ENCODE measurements at regions not wholly inside any gene's neighbourhood (a gene's known extent, or its start where the extent isn't known, plus 50 kb on each side); places are given as distances from the start of the nearest gene placed in this dataset.

DNA sequence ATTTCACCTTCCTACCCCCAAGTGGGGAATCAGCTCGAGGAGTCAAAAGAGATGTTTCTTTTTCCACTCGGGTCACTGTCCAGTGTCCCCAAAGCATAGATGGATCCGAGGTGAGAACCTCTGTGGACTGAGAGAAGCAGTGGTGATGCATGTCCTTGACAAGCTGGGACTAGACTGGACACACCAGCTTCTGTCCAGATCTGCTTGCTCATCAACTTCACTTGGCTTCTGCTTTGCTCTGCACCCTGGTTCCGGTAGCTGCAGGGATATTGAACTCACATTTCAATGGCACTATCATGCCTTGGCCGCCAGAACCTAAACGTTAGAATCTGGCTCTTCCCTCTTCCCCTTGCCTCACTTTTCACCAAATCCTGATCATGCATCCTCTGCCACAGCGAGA lies 50.3 kb upstream of the CXCL12 start:
- Mint-ChIP-seq H3K4me3 (no peak overlapping the region), H3K27me3 (peaks cover 4% of the 10 kb centered on the region), H3K4me1 (no peaks in the 10 kb centered on the region), H3K9me3 (peaks cover 5 to 27% (median 9%) of the 10 kb centered on the region in 3 donors), H3K36me3 (no peaks in the 10 kb centered on the region), H3K27ac (no peak overlapping the region)

- Mint-ChIP-seq H3K4me1 (no peaks in the 10 kb centered on the region), H3K36me3 (no peaks in the 10 kb centered on the region), H3K4me3 (peak overlapping the region in 1 of 4 donors; percentile 54), H3K9me3 (peaks cover 7 to 19% (median 8%) of the 10 kb centered on the region in 3 donors), H3K27me3 (peaks cover 4% of the 10 kb centered on the region), H3K27ac (no peak overlapping the region)
Observed at GRCh38 chr10:44436240-44436639, 51.3 kb upstream of the CXCL12 start.

DNA sequence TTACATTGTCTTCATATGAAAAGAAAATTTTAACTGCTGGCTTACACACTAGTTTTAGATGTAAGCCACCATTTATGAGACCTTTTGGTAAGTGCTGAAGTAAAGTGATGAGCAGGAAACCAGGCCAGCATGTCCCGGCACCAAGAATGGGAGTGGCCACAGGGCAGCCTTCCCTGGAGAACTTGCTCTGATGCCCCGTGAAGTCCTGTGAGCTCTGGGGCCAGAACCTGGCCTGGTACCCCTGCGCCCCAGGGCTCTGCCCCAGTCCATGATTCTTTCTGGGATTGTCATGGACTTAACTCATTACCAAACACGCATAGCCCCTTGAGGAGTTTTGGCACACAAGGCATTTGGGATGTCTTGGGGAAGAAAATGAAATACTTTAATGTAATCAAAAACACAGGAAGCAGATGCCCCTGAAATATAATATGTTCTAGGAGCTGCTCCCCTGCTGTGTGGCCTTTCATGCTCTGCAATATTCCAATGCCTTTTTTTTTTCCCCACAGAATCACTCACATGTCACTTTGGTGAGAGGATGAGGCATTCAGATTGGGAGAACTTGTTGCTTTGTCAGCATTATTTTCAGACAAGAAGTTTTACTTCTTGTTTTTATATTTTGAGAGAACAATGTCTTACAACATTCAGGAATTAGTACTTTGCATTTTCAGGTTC lies 53.1 kb upstream of the CXCL12 start:
- Mint-ChIP-seq H3K4me3 (no peak overlapping the region), H3K27ac (no peak overlapping the region), H3K9me3 (peaks cover 0 to 9% (median 8%) of the 10 kb centered on the region in 3 donors), H3K4me1 (no peaks in the 10 kb centered on the region), H3K36me3 (no peaks in the 10 kb centered on the region), H3K27me3 (peaks cover 4% of the 10 kb centered on the region)

- H3K27ac Mint-ChIP-seq, result no peak overlapping the region
- no peak overlapping the region for H3K4me3 Mint-ChIP-seq
- peaks cover 4% of the 10 kb centered on the region for H3K27me3 Mint-ChIP-seq
- H3K9me3 Mint-ChIP-seq, result peaks cover 3 to 17% (median 10%) of the 10 kb centered on the region in 3 donors
- H3K36me3 Mint-ChIP-seq, result no peaks in the 10 kb centered on the region
- H3K4me1 Mint-ChIP-seq, result no peaks in the 10 kb centered on the region
Observed at GRCh38 chr10:44439239-44439957, 54.5 kb upstream of the CXCL12 start.

GRCh38 chr10:44439958-44440244 lies 55.0 kb upstream of the CXCL12 start:
- Mint-ChIP-seq H3K27me3 (peaks cover 4% of the 10 kb centered on the region), H3K4me1 (no peaks in the 10 kb centered on the region), H3K36me3 (no peaks in the 10 kb centered on the region), H3K9me3 (peaks cover 3 to 16% (median 15%) of the 10 kb centered on the region in 3 donors), H3K4me3 (no peak overlapping the region), H3K27ac (no peak overlapping the region)

DNA sequence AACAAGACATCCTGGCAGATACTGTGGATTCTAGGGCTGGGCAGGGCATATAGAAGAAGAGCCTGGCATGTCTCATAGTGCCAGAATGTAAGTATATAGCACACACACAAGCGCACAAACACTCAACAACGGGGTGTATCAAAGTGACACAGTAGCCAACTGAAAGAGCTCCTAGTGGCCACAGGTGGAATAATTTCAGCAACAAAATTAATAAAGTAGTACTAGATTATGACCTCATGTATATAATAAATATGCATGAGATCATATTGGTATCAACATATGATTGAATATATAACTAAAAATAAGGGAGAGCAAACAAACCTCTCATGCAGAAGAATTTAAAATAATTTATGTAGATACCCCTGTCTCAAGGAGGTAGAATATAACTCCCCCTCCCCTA lies 72.4 kb upstream of the CXCL12 start:
- H3K4me3 Mint-ChIP-seq, result peak overlapping the region in 1 of 4 donors; percentile 56
- H3K27ac Mint-ChIP-seq, result no peak overlapping the region
- H3K9me3 Mint-ChIP-seq, result peaks cover 2 to 6% (median 4%) of the 10 kb centered on the region in 3 donors
- no peaks in the 10 kb centered on the region for H3K4me1 Mint-ChIP-seq
- peaks cover 1% of the 10 kb centered on the region for H3K36me3 Mint-ChIP-seq
- no peaks in the 10 kb centered on the region for H3K27me3 Mint-ChIP-seq

DNA sequence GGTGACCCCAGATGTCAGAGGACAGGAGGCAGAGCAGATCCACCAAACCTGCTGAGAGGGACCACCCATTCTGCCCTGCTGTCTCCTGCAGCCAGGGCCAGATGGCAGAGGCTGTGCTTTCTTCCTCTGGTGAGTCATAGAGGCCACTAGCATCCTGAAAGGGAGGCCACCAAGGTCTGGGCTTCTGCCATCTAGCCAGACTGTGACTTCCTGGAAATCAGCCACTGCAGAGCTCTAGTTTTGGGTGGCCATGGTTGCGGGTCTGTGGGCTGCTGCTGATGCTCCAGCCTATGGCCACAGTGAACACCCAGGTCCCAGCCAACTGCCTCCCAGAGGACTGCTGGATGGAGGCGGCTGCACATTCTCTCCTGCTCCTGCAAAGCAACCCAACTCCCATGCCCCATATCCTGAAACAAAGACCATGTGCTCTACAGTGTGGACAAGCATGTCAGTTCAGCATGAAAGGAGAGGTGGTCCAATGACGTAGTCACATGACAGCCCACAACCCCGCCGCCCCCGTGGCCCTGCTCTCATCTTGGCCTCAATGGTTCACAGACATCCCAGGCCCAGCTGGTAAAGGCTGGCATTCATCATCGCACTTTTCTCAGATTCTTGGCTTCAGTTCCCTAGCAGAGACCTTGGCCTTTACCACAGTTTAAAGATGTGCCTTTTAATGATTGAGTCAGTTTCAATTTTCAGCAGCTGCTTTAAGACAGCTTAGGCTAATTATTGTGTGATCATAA lies 73.9 kb upstream of the CXCL12 start:
- Mint-ChIP-seq H3K27me3 (no peaks in the 10 kb centered on the region), H3K4me3 (no peak overlapping the region), H3K4me1 (no peaks in the 10 kb centered on the region), H3K36me3 (peaks cover 1% of the 10 kb centered on the region), H3K27ac (no peak overlapping the region), H3K9me3 (peaks cover 2 to 6% (median 6%) of the 10 kb centered on the region in 3 donors)

GRCh38 chr10:44459671-44460070 lies 74.8 kb upstream of the CXCL12 start:
- Mint-ChIP-seq H3K4me3 (no peak overlapping the region), H3K27ac (no peak overlapping the region), H3K36me3 (peaks cover 1% of the 10 kb centered on the region), H3K27me3 (no peaks in the 10 kb centered on the region), H3K9me3 (peaks cover 2 to 6% (median 6%) of the 10 kb centered on the region in 3 donors), H3K4me1 (no peaks in the 10 kb centered on the region)

DNA sequence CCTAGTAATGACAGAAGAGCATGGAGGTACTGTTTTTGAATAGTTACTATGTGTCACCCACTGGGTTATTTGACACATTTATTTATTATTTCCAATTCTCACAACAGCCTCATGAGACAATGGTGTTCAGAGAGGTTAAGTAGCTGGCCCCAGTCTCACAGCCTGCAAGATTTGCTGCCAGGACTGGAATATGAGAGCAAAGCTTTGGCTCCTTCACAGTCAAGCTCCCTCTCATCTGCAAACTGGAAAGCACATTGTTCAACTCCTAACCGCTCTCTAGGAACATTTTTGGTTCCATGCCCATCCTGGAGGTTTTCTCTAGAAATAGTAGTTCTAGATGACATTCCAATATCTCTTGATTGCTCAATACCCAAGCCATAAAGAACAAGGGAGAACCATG lies 75.5 kb upstream of the CXCL12 start:
- Mint-ChIP-seq H3K36me3 (peaks cover 1% of the 10 kb centered on the region), H3K4me1 (no peaks in the 10 kb centered on the region), H3K9me3 (peaks cover 2 to 6% (median 4%) of the 10 kb centered on the region in 3 donors), H3K4me3 (no peak overlapping the region), H3K27ac (no peak overlapping the region), H3K27me3 (no peaks in the 10 kb centered on the region)

GRCh38 chr10:44462338-44462914 lies 77.5 kb upstream of the CXCL12 start:
- Mint-ChIP-seq H3K27ac (no peak overlapping the region), H3K4me3 (no peak overlapping the region), H3K4me1 (no peaks in the 10 kb centered on the region), H3K27me3 (peaks cover 2% of the 10 kb centered on the region), H3K36me3 (peaks cover 1% of the 10 kb centered on the region), H3K9me3 (peaks cover 0 to 6% (median 0%) of the 10 kb centered on the region in 3 donors)

DNA sequence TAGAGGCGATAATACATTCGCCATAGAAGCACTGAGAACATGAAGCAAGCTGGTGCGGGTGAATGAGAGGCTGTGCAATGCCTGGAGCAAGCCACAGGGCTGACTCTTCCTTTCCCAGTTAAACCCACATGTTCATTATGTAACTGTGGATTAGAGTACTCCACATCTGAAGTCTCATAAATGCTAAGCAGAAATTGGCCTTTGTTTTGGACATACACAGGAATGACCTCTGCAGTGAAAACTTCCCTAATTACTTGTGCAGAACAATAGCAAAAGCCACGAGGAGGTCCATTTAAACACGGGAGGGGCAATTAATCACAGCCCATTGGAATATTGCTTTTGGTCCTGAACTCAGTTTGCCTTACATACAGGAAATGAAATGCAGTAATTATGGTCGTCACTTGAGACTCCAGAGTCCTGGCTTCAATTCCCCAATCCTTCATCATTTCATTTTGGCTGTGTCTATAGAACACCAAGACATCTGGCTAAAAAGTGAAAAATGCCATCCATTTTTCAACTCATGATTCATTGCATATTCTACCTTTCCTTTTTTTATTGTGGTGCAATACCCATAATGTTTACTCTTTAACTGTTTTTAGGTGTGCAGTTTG lies 78.7 kb upstream of the CXCL12 start:
- Mint-ChIP-seq H3K9me3 (peaks cover 0 to 6% (median 0%) of the 10 kb centered on the region in 3 donors), H3K4me1 (no peaks in the 10 kb centered on the region), H3K27me3 (peaks cover 2% of the 10 kb centered on the region), H3K36me3 (peaks cover 1% of the 10 kb centered on the region), H3K4me3 (no peak overlapping the region), H3K27ac (no peak overlapping the region)

DNA sequence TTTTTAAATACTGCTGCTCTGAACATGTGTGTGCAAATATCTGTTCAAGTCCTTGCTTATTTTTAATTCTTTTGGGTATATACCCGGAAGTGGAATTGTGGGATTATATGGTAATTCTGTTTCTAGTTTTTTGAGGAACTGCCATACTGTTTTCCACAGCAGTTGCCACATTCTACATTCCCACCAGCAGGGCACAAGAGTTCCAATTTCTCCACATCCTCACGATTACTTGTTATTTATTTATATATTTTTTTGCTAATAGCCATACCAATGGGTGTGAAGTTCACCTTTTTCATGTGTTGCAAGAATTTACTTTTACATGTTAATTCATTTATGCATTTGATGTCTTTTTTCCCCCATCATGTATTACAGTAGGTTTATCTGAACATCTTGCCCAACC lies 79.6 kb upstream of the CXCL12 start:
- Mint-ChIP-seq H3K27ac (no peak overlapping the region), H3K36me3 (peaks cover 1% of the 10 kb centered on the region), H3K4me3 (no peak overlapping the region), H3K27me3 (peaks cover 2% of the 10 kb centered on the region), H3K9me3 (peaks cover 0 to 7% (median 2%) of the 10 kb centered on the region in 3 donors), H3K4me1 (no peaks in the 10 kb centered on the region)

DNA sequence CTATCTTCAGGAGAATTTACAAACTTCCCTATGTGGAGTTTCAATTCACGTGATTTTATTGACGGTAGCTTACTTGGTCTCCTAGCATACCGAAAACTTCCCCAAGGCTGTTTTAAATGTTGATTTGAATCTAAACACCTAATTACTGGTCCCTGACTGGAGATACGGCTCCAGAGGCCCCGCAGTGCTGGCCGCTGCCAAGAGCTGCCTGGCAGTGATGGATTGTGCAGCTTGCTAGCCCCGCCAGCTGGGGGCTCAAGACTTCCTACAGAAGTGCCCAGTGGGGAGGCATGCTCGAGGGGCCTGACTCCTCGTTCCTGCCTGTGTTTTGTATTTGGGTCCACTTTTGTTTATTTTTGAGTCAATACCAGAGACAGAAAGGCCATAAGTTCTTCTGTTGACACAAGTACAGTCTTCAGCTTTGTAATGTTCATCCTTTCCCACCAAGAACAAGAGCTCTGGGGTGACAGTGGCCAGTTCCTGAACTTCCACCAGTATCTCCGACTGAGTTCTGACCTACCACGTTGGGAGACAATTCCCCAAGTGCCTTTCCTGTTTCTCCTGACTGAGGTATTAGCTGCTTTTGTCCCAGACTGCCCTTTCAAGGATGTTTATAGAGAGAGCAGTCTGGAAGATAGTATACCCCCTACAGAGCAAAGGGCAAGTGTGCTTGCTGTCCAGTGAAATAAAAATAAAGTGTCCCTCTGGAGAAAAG lies 80.7 kb upstream of the CXCL12 start:
- Mint-ChIP-seq H3K4me3 (no peak overlapping the region), H3K27ac (no peak overlapping the region), H3K27me3 (peaks cover 2% of the 10 kb centered on the region), H3K9me3 (peaks cover 0 to 8% (median 8%) of the 10 kb centered on the region in 3 donors), H3K36me3 (peaks cover 1% of the 10 kb centered on the region), H3K4me1 (no peaks in the 10 kb centered on the region)

- peaks cover 2% of the 10 kb centered on the region for H3K27me3 Mint-ChIP-seq
- no peak overlapping the region for H3K27ac Mint-ChIP-seq
- peaks cover 0 to 8% (median 8%) of the 10 kb centered on the region in 3 donors for H3K9me3 Mint-ChIP-seq
- peaks cover 1% of the 10 kb centered on the region for H3K36me3 Mint-ChIP-seq
- H3K4me1 Mint-ChIP-seq, result no peaks in the 10 kb centered on the region
- H3K4me3 Mint-ChIP-seq, result no peak overlapping the region
Observed at GRCh38 chr10:44466236-44466635, 81.3 kb upstream of the CXCL12 start.
